HS-27A (cell line): ENCODE measurements at regions not wholly inside any gene's neighbourhood (a gene's known extent, or its start where the extent isn't known, plus 50 kb on each side); places are given as distances from the start of the nearest gene placed in this dataset.
"Not testable (repeated sequence)": the region's sequence is repeated elsewhere in the genome, so short reads cannot be mapped to it uniquely, and the experiment has no call there.

ENCODE experiments used
- DNase-seq: peaks from one replicate; pipeline ENCODE4 v3.0.0-alpha.2; 2012; ENCODE audit warnings: low read depth, missing footprints

- no peak for DNase-seq
Observed at GRCh38 chr1:148315071-148315811, 163.2 kb upstream of the NBPF11 start.

GRCh38 chr1:148310807-148311206, 158.7 kb upstream of the NBPF11 start:
- DNase-seq, result no peak

GRCh38 chr1:148309940-148310500, 157.9 kb upstream of the NBPF11 start:
- no peak for DNase-seq

DNA sequence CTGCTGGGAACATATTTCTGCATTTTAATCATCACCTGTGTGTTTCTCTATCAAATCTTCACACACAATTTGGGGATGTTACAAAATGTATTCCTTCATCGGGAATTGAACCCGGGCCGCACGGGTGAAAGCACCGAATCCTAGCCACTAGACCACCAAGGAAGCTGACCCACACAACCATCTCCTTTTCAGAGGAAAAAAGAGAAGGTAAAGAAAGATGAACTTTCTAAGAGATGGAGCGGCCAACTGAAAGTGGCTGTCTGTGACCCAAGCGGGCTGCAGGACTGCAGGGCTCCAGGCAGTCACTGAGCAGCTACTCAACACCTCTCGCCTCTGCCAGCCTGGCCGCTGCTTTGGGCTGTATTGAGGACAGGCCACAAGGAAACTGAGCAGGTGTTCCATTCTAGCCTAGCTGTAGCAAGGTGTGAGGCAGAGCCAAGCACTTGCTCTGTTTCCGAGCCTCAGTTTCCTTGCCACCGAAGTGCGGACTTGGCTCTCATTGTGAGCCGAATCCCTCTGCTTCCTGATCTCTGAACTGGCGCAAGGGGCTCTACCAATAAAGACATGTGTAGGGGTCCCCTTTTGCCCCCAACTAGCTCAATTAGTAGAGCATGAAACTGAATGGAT, 156.9 kb upstream of the NBPF11 start:
- DNase-seq, result no peak

DNA sequence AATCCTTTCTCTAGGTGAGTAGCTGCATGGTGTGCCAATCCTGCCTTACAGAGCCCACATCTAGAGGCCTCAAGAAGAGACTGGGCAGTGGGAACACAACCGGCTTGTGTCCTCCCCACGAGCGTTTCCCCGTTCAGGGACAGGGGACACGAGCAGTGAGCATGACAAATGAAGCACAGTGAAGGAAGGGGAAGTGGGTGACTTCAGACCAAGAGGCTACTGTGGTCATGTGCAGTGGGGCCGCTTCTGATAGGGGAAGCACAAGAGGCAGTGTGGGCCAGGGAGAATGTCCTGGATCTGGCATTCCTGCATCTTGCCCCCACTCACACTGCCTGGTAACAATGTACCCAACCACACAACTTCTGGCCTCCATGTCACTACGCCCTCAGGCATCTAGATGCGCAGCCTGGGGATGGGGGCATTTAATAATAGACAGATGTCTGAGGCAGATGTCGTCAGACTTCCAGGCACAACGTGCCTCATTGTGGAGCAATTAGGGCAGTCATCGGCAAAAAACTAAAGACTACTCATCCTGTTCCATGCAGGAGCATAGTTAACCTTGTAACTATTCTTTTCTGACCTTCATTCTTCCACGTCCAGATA, 155.6 kb upstream of the NBPF11 start:
- DNase-seq, result no peak

- DNase-seq, result not testable (repeated sequence)
Observed at GRCh38 chr1:148304935-148305334, 152.9 kb upstream of the NBPF11 start.

- not testable (repeated sequence) for DNase-seq
Observed at GRCh38 chr1:148302586-148303364, 150.7 kb upstream of the NBPF11 start.

DNA sequence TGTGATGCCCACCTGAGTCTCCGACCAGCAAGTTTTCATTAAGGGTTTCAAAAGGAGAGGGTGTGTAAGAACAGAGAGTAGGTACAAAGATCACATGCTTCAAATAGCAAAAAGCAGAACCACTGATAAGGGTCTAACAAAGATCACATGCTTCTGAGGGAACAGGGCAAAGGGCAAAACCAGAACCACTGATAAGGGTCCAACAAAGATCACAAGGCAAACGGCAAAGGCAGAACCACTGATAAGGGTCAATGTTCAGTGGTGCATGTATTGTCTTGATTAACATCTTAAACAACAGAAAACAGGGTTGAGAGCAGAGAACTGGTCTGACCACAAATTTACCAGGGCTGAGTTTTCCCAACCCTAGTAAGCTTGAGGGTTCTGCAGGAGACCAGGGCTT, 145.8 kb upstream of the NBPF11 start:
- not testable (repeated sequence) for DNase-seq

DNA sequence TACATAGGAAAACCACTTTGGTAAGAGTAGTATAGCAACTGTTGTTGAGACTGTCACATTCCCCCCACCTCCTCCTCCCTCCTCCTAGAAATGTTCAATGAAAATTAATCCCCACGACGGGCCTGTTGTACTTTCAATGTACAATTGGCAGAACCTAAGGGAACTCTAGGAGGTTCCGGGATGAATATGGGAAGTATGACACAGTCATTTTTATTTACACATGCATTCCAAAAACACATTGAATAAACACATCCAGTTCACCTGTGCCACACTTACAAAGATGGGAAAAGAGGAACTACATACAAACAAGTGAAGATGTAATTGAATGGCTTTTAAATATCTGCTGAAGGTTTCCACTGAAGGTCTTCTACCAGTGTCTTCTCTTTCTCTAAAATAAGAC, 144.4 kb upstream of the NBPF11 start:
- no peak for DNase-seq

DNA sequence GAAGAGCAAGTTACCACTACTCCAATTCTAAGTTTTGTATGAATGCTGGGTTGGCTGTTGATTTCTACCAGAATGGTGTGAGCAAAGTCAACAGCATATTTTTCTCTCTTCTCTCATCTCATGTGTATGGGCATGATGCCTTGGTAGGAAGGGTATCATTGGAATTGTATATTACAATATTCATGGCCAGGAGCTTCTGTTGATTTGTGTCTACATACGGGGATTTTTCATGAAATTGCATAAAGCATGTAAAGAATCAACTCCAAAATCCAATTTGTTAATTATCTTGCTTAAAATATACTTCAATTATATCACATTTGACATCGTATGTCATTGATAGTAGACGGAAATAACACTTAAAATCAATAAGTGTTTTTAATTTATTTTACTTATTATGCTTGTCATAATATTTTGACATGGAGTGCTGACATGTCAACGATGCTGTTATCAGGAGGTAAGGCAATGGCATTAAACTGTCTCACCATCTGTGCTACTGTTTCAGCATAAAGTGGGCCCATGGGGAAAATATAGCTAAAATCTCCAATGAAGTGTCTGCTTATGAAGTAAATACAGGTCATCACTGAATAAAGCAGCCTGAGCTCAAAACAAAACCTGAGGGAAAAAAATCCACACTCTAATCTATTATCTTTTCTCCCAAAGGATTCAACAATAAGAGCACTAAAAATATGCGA, 142.2 kb upstream of the NBPF11 start:
- no peak for DNase-seq

GRCh38 chr1:148293651-148294050, 141.6 kb upstream of the NBPF11 start:
- DNase-seq, result no peak

GRCh38 chr1:148292915-148293314, 140.8 kb upstream of the NBPF11 start:
- no peak for DNase-seq

GRCh38 chr1:148290881-148291280, 138.8 kb upstream of the NBPF11 start:
- DNase-seq, result no peak

- DNase-seq, result no peak
Observed at GRCh38 chr1:148289647-148290046, 137.6 kb upstream of the NBPF11 start.

- DNase-seq, result not testable (repeated sequence)
Observed at GRCh38 chr1:148285946-148286345, 133.9 kb upstream of the NBPF11 start.

- not testable (repeated sequence) for DNase-seq
Observed at GRCh38 chr1:148280831-148281572, 128.9 kb upstream of the NBPF11 start.

DNA sequence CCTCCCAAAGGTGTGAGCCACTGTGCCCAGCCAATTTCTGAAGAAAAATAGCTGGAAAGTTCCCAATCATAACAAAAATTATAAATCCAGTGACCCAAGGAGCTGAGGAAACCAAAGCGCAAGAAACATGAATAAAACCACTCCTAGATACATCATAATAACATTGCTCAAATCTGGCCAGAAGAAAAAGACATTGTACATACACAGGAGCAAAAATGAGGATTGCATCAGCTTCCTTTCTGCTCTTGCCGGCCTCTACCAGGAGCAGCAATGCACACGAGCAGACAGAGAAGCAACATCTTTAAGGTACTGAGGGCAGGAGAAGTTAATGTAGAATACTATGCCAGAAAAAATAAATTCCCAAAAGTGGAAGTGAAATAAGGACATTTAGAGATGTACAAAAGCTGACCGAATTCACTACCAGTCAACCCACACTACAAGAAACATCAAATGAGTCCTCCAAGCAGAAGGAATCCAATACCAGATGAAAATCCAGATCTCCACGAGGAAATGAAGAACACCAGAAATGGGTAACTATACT, 127.0 kb upstream of the NBPF11 start:
- DNase-seq, result not testable (repeated sequence)

DNA sequence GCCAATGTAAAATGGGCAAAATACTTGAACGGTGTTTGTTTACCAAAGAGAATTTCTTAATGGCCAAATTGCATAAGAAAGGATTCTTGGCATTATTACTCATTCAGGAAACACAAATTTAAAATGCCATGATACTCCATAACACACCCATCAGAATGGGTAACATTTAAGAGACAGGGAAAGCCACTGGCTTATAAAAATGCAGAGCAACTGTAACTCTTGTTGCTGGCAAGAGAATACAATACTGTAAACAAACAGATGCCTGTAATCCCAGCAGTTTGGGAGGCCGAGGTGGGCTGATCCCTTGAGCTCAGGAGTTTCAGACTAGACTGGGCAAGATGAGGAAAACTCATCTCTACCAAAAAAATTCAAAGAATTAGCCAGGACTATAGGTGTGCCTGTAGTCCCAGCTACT, 125.8 kb upstream of the NBPF11 start:
- DNase-seq, result not testable (repeated sequence)

DNA sequence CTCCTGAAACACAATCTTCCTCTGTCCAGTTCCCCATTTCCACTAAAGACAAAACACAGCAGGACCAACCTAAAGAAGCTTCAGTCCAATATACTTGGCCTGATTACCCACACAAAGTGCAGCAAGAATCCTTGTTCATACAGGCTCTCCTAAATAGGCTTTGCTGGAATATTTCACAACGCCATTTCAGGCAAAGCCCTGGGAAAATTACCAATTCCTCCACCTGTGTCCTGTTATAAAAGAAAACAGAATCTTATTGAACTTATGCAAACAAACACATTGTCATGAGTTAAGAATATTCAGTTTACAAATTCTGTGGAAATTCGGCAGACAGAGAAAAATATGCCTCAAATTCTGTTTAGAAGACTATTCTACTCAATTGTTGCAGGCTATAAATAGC, 115.0 kb upstream of the NBPF11 start:
- not testable (repeated sequence) for DNase-seq
